ENCODE measurements at regions not wholly inside any gene's neighbourhood (a gene's known extent, or its start where the extent isn't known, plus 50 kb on each side); places are given as distances from the start of the nearest gene placed in this dataset.

DNA sequence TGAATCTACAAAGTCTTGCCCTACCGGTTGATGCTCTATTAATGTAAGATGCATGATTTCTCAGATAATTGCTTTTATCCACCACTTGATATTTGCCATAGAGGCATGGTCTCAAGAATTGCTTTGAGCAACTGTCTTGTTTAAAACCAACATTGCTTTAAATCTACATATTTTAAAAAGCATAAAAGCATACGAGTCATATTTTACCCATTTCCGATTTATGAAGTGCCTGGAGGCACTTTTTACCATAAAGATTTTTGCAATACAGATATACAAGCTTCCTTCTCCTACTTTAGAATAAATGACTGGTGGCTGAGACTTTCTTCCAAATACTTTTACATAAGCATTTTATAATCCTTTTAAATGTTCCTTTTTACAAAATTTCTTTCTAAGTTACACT lies 517.6 kb downstream of the TXNL1 start:
- no peak overlapping the region for H3K4me3 ChIP-seq (ENCODE audit: low read depth, low read length)
- no peak for DNase-seq (ENCODE audit: low read depth)

DNA sequence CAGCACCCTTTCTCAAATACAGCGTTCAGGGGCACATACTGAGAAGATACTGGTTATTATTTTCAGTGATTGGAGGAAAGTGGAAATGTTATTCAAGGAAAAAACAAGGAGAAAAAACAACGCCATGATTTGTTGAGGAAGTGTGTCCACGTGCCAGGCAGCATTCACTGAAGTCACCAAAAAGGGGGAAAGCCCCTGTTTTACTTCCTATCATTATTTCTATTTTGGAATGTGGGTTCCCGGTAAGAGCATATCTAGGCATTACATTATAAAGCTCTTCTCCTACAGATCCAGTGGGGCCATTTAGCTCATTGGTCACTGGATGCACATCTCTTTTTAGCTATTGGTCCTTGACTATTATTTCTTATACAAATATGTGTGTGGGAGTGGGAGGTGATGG lies 518.7 kb downstream of the TXNL1 start:
- no peak for DNase-seq (ENCODE audit: low read depth)
- H3K4me3 ChIP-seq (ENCODE audit: low read depth, low read length), result no peak overlapping the region

DNA sequence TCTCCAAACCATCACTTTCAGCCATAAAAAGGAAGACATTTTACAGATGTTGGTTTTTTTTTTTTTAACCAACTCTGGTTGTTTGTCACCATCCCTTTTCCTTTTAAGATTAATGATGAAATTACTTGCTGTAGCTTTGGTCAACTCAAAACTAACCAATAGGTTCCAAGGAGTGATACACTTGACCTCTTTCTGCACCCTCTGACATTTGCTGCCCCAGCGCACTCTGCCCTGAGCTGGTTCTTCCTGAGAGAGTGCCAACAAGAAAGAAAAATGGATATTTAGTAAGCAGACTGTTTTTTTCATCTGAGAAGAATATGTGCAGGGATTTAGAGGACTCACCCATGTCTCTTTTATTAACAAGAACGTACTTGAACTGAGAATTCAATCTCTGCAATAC lies 520.0 kb downstream of the TXNL1 start:
- DNase-seq (ENCODE audit: low read depth), result no peak
- no peak overlapping the region for H3K4me3 ChIP-seq (ENCODE audit: low read depth, low read length)

DNA sequence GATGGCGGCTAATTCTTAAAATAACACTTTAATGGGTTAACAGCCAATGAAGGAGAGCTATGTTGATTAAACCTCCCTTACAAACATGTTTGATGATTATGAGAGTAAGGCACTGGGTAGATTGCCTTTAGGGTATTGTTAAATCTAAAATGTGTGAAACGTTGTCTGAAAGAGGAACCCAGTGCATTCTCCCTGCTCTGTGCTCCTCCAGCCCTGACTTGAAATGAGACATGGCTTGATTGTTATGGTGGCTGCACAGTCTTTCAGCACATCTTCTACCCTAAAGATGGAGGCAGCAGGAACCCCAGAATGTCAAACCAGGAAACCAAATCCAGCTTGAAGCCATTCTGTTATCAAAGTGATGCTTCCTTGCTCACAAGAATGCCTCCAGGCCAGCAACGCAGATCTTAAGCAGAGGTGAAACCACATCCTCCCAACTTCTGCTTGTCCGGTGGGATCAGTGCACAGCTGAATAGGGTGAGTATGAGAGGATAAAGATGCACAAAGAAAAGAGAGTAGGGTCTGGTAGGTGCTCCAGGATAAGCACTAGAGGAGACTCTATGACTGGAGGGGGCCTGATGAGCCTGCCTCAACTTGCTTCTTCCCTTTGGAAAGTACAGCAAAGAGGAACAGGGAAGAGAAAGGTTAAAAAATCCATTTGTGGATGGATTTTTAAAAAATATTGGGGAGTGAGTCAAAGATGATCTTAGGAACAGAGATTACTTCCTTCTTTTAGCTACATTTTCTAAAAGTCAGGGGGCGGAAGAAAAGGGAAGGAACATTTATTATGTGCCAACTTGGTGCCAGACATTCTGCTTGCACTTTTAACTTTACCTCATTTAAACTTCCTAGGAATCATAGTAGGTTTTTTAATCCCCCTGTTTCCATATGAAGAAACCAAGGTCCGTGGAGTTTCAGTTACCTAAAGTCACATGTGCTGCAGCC lies 523.0 kb downstream of the TXNL1 start:
- DNase-seq (ENCODE audit: low read depth), result no peak
- no peak overlapping the region for H3K4me3 ChIP-seq (ENCODE audit: low read depth, low read length)

DNA sequence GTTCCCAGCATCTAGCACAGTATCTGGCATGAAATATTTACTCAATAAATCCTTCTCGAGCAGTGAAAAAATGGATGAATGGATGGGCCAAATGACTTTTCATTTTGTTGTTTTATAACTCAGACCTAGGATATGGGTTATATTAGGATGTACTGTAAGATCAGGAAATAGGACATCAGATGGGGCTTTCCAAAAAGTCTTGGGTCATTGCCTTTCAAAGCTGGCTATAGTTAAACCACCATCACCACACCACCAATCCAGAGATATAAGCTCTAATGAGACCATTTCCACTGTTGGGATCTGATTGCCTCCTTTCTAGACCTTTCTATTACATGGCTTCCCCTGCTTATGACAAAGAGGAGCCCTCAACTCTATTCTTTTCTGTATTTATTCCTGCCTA lies 525.0 kb upstream of the TCF4 start:
- DNase-seq (ENCODE audit: low read depth), result no peak
- no peak overlapping the region for H3K4me3 ChIP-seq (ENCODE audit: low read depth, low read length)

DNA sequence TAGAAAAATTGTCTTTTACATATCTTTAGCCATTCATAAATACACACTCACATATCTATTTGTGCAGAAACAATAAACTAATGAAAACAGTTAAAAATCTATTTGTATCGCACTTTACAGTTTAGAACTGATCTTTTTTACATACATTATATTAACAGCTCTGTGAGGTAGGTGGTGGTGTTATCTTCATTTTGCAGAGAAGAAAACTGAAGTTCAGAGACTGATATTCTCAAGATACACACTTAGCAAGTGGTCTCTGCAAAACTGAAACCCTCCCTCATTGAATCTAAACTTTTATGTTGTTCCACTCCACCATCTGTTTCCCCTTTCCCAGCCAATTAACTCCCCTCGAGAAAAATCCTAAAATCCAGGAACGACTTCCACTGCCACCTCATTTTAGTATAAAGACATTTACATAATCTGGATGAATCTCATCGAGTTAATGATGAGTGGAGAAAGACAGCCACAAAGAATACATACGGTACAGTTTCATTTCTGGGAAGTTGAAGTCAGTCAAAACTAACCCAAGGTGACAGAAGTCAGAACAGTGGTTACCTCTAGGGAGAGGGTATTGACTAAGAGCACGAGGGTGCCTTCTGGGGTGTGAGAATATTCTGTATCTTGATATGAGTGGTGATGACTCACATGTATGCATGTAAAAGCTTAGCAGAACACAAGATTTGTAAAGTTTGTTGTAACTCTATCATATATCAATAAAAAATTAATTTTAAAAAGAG lies 524.2 kb upstream of the TCF4 start:
- DNase-seq (ENCODE audit: low read depth), result peak; percentile 40
- no peak overlapping the region for H3K4me3 ChIP-seq (ENCODE audit: low read depth, low read length)

DNA sequence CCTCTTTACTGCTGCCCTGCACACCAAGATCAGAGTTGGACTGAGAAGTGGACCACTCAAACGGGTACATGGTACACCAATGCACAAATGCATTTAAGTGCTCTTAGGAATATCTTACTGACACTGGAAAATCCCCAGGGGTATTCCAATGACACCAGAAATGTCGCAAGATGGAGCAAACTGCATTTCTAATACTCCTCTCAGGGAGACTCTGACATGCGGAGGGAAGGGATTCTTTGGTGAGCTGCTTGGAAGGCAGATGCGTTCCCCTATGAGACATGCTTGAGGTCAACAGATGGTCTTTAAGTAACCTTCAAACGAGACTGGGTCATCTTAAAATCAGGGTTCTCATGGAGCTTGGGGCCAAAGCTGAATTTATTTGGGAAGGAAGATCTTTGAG lies 521.8 kb upstream of the TCF4 start:
- no peak for DNase-seq (ENCODE audit: low read depth)
- H3K4me3 ChIP-seq (ENCODE audit: low read depth, low read length), result no peak overlapping the region

DNA sequence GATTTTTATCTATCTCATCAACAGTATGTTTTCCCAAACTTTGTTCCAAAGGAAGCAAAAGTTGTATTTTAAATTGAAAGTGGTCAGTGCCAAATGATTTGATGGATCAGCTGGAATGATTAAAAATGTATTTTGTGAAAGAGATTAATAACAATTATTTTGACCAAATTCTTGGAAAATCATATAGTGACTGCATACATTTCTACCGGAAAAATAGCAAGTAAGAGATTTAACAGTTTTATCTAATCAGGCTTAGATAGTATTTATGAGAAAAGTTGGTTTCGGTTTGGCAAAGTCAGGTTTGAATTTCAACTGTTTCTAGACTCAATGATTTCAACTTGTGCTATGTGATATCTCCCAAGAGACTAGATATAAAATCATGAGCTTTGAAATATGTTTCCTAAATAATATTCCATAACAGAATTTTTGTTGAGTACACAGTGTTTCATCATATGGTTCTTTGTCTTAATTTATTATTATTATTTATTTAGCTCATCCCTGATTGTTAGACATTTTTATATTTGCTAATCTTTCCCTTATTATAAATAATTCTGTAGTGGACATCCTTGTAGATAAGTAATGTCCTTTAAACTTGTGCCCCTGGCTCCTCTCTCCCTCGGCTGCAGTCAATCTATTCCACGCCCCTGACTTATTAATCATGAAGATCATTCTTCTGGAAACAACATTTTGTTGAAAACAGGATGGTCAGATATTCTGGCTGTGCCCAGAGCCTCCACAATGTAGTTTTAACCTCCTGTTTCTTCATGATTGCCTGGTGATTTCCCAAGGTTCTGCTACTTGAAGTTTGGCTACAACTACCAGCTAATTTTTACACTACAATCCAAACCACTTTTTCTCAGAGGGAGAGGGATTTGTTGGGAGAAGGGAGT lies 520.7 kb upstream of the TCF4 start:
- no peak overlapping the region for H3K4me3 ChIP-seq (ENCODE audit: low read depth, low read length)
- no peak for DNase-seq (ENCODE audit: low read depth)

DNA sequence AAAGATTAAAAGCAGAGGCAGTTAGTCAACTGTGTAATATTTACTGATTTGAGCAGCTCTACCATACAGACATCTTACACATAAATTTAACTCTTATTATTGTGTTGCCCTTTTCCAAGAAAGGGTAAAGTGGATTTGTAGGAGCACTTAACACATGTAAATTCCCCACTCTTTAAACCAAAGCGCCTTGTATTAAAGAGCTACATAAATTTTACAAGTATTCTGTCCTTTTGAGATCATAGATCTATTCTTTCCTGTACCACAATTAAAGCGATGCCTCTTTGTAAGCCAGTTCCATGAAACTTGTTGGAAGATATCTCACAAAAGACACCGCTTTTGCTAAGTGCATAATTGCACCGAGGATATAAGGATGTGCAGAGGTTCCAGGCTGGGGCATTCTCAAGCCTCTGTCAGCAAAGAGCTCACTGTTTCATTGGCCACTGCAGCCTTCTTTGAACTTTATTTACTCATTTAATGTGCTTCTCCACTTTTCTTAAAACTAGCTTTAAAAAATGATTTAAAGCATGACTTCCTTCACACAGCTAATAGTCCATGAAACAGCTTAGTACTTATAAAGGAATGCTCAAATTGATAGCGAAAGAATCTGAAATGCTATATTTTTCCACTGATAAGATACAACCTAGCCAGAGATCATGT lies 520.0 kb upstream of the TCF4 start:
- DNase-seq (ENCODE audit: low read depth), result no peak
- H3K4me3 ChIP-seq (ENCODE audit: low read depth, low read length), result no peak overlapping the region

DNA sequence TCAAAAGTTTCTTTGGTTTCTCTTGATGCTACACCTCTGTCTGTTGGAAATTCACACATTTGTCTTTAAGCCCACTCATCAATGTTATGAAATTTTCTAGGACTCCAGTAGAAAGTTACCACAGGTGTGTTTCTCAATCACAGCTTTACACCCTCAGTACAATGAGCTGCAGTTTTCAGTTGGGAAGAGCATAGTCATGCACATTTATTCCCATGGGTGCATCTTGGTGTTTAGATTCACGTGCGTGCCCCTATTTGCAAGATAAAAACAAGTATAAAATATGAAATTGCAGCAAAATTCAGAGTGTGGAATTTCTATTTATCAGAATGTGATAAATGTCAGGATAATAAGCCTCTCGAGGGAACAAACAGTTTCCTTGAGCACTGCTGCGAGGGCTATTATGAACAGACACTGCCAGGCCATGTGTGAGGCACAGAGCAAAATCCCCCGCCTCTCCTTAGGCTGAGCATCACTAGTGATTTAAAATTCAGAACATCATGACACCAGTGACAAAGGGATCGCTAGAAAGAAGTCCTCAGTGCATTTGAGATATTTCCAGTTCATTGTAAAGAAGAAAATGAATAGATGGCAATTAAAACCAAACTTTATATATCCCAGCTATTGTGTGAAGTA lies 512.2 kb upstream of the TCF4 start:
- H3K4me3 ChIP-seq (ENCODE audit: low read depth, low read length), result no peak overlapping the region
- DNase-seq (ENCODE audit: low read depth), result no peak

DNA sequence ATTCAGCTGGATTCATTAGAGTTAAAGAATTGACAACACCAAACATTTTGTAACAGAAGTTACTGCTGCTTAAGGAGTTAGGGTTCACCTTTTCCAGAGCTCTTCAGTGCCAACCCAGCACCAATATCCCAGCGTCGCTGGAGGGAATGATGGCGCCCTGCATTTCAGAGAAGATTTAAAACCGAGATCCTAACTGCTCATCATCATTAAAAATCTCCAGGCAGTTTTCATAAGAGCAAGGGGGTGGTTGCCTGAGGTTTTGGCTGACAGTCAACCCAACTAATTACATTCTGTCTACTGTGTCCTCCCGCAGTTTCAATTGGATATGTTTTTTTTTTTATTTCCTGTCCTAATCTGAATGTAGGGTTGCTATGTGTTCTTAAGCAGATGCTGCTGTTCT lies 509.6 kb upstream of the TCF4 start:
- no peak for DNase-seq (ENCODE audit: low read depth)
- H3K4me3 ChIP-seq (ENCODE audit: low read depth, low read length), result no peak overlapping the region

DNA sequence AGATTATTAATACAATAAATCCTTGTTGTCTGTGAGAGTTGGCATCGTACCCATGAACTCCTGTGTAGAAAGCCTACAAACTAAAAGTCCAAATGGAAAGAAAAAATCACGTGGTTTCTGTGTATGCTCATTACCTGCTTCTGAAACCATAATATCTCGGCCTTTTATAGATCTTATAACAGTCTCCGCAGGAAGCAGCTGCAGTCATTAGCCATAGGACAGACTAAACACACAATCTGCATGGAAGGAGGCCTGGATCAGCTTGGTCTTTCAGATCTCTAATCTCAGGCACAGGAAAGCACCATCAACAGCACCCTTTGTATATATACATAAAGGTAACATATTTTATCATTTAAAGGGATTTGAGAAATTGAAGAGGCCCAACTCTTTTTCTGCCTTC lies 508.9 kb upstream of the TCF4 start:
- no peak overlapping the region for H3K4me3 ChIP-seq (ENCODE audit: low read depth, low read length)
- no peak for DNase-seq (ENCODE audit: low read depth)

DNA sequence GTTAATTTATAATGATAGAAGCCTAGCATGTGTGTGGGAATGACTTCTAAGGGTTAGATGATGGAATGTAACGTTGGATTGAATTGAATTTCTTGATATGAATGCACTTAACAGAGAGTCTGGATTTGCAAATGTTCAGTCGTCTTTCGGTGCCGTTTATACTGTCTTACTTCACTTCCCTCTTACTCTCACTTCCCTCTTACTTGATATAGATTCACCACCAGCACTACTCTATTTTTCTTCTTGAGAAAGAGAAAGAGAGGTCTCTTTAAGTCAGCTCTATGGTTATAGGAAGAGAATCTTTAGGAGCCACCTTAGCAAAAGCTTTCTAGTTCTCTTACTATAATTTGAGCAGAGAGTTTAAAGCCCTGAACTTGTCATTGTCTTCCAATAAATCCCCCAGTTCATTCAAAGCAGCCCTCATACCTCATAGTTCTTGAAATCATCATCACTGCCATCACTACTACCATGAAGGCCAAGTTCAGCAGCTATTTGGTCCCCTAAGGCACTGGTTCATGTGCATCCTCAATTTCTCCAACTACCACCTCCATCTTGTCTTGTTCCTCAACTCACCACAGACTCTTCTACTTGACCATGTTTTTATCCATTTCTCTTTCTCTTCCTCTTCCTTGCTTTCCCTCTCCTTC lies 501.7 kb upstream of the TCF4 start:
- no peak overlapping the region for H3K4me3 ChIP-seq (ENCODE audit: low read depth, low read length)
- DNase-seq (ENCODE audit: low read depth), result no peak

DNA sequence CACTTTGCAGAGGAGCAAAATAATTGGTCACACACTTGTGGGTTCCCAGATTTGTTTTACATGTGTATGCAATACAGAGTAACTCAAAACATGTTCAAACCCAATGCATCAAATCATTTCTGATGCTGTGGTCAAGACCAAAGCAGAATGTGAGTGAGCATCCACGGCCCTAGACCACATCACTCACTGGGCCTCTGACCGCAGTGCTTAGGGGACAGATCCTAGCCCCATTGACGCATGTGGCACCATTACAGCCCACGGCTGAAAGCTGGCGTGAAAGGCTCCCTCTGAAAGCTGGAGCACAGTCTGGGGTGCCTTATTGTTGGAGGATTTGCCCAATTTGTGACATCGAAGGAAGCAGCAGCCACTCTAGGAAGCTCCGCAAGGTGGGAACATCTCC lies 498.8 kb upstream of the TCF4 start:
- no peak for DNase-seq (ENCODE audit: low read depth)
- no peak overlapping the region for H3K4me3 ChIP-seq (ENCODE audit: low read depth, low read length)

DNA sequence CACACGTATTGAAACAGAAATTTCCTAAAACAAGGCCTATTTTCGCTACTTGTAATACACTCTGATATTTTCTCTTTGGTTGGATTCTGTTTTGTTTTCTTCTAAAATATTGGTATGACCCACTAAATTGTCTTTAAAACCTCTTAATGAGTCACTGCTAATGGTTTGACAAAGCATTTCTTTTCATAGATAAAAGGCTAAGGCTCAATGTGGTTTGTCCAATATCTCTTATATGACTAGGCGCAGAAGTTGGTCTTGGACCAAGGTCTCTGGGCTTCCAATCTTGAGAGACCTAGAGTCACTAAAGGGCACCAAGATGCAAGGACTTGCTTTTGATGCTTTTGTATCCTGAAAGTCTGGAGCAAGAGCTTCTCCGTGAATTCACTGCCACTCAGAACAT lies 498.2 kb upstream of the TCF4 start:
- no peak for DNase-seq (ENCODE audit: low read depth)
- no peak overlapping the region for H3K4me3 ChIP-seq (ENCODE audit: low read depth, low read length)

DNA sequence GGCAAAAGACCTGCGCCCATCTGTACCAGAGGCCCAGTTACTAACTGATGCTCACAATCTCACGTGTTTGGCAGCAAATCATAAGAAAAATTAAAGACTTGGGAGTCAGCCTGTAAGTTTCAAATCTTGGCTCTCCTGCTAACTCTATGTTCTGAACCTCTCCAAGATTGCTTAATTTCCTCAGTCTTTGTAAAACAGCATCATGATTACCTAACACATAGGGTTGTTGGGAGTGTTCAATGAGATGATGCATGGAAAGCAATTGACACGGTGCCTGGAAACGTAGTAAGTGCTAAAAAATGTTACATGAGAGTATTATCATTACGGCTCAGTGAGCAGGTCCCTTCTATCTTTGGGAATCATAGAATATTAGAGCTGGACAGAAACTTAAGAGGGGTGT lies 497.6 kb upstream of the TCF4 start:
- no peak overlapping the region for H3K4me3 ChIP-seq (ENCODE audit: low read depth, low read length)
- DNase-seq (ENCODE audit: low read depth), result peak; percentile 87

DNA sequence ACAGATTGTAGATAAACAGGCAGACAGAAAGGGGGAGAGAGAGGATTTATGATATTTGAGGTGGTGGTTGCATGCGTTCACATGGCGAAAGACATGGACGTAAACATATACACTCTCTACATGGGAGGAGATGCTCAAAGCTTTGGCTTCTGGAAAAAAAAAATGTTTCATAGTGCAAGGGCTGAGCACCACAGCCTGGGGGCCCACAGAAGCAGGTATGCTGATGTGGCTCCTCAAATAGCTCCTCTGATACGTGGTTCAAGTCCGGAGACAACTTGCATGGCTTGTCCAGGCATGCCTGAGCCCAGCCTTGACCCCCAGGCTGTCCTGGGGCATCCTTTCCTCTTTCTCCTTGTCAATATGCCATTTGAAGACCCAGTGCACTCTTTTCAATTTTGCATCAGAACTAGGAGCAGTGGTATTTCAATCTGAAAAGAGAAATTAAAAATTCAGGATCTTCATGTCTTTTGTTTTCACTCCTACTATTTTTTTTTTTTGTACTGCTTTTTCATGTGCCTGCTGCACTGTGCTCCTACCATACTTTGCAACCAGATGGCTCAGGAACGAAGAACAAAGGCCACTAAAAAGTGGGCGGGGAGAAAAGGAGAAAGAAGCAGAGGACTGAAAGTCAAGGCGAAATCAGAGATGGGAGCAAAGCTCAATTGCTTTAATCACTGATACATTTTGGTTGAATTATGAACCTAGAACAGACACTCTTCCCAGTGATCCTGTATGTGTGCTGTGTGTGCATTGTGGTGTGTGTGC lies 495.7 kb upstream of the TCF4 start:
- H3K4me3 ChIP-seq (ENCODE audit: low read depth, low read length), result no peak overlapping the region
- DNase-seq (ENCODE audit: low read depth), result no peak

DNA sequence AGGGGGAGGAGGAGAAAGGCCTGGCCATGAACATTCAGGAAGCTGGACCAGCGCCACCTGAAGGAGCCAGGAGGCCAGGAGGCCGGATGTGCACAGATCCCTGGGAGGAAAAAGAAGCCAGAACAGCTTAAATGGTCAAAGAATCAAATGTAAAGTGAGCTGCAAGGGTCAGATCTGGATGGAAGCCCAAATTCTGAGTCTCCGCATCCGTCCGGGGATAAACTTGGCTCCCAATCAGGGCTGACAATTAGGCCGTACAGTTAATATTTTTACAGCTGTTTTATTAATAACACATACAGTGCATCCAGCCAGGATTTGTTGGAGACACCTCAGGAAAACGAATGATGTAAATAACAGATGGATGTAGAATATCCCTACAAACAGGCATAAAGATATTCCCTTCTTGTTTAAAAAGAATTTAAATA lies 495.1 kb upstream of the TCF4 start:
- peak; percentile 61 for DNase-seq (ENCODE audit: low read depth)
- H3K4me3 ChIP-seq (ENCODE audit: low read depth, low read length), result no peak overlapping the region

Measured in skeletal muscle cell (primary cell).